GM10266 (cell line): ENCODE measurements at regions not wholly inside any gene's neighbourhood (a gene's known extent, or its start where the extent isn't known, plus 50 kb on each side); places are given as distances from the start of the nearest gene placed in this dataset.

Experiments used
- DNase-seq: peaks from one replicate; pipeline ENCODE4 v3.0.0; 2012; ENCODE audit errors: extremely low spot score
- TF ChIP-seq, protein P1 (sequence below): IDR thresholded peaks from 2 replicates; pipeline ENCODE4 v1.5.1; 2012; ENCODE audit warnings: mild to moderate bottlenecking, low read depth; ENCODE audit not compliant: control insufficient read depth, insufficient read depth; ENCODE audit errors: missing control alignments

DNA sequence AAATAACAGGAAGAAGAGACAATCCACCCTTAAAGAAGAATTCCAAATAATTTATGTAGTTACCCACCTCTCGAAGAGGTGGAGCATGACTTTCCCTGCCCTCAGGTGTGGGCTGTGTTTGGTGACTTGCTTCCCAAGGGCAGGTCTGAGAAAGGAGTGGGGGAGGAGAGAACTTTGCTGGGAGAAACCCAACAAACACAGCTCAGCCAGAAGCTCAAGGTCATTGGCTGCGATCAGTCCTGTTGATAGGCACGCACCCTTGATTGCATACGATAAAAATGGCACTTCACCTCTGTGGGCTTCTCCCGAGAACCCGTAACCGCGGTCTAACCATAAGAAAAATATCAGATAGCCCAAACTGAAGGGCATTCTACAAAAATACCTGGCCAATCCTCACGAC is 157.5 kb upstream of the ID2 start:
- TF ChIP-seq, protein P1, sequence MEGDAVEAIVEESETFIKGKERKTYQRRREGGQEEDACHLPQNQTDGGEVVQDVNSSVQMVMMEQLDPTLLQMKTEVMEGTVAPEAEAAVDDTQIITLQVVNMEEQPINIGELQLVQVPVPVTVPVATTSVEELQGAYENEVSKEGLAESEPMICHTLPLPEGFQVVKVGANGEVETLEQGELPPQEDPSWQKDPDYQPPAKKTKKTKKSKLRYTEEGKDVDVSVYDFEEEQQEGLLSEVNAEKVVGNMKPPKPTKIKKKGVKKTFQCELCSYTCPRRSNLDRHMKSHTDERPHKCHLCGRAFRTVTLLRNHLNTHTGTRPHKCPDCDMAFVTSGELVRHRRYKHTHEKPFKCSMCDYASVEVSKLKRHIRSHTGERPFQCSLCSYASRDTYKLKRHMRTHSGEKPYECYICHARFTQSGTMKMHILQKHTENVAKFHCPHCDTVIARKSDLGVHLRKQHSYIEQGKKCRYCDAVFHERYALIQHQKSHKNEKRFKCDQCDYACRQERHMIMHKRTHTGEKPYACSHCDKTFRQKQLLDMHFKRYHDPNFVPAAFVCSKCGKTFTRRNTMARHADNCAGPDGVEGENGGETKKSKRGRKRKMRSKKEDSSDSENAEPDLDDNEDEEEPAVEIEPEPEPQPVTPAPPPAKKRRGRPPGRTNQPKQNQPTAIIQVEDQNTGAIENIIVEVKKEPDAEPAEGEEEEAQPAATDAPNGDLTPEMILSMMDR, result no peak
- DNase-seq, result no peak

DNA sequence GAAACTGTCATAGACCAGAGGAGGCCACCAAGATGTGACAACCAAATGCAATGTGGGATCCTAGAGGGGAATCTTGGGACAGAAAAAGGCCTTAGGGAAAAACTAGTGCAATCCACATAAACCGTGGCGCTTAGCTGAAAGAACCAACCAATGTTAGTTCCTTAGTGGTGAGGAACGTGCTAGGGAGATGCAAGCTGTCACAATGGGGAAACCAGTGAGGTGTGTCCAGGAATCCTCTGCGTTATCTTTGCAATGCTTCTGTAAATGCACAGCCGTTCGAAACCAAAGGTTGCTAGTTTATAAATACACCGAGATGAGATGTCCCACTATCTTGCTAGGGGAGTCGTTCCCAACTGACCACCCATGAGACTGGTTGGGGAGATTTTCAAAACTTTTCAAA is 157.0 kb upstream of the ID2 start:
- TF ChIP-seq, protein P1, result no peak
- DNase-seq, result no peak

DNA sequence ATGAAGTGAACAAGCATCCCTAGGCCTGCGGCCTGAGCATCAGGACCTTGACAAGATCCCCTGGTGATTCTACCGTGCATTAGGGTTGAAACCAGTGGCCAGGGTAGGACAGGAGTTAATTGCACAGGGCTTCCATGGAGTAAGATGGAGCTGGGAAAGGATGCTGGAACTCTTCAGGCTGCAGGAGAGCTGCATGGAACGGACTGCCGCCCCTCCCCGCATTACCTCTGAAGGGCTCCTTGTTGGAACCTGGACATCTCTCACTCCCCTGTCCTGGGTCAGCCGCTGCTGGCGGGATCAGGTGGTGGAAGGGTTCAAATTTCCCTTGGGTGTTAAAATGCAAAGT is 156.6 kb upstream of the ID2 start:
- DNase-seq, result no peak
- TF ChIP-seq, protein P1, result no peak

DNA sequence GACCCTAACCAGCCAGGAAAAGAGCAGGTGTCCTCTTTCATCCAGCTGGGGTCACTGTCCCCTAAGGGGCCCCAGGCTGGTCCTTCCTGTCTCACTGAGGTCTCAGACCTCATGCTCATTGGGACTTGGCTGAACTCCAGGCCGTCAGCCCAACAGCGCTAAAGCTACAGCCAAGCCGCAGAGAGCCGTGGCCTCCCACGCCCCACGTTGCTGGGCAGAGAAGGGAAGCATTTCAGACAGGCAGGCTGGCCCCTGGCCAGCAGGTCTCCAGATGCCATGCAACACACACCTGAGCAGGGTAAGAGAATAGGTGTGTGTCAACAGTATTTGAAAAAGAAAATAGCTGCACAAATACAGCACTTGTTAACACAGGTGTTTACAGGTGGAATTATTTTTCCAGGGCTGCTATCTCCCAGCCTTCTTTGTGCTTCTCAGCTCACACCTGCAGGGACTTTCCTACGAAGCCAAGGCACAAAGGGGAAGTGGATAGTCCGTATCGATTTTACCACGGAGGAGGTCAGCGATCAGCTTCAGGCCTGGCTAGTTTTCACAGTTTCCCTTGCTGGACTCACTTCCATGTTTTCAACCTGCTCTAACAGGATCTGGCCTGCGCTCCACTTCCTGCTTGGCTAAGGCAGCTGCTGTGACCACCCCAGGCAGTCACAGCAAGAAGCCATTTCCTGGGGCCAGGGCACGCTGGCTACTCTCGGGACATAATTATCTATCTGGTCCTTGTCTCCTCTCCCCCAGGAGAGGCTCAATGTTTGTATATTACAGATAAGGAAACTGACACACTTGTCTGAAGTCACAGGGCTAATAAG is 156.1 kb upstream of the ID2 start:
- DNase-seq, result peak; percentile 78
- TF ChIP-seq, protein P1, result peak; percentile 61

DNA sequence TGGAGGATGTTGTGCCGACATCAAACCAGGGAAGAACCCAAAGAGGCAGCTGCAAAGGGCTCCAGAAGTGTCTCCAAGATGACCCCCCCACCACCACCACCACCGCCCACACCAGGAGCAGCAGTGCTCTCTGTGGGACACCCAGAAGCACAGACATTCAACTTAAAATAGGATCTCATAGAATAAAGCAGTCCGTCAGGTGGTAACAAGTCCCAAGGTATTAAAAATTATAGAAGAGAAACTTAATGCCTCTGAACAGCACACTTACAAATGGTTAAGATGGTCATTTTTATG is 155.5 kb upstream of the ID2 start:
- TF ChIP-seq, protein P1, result no peak
- no peak for DNase-seq

DNA sequence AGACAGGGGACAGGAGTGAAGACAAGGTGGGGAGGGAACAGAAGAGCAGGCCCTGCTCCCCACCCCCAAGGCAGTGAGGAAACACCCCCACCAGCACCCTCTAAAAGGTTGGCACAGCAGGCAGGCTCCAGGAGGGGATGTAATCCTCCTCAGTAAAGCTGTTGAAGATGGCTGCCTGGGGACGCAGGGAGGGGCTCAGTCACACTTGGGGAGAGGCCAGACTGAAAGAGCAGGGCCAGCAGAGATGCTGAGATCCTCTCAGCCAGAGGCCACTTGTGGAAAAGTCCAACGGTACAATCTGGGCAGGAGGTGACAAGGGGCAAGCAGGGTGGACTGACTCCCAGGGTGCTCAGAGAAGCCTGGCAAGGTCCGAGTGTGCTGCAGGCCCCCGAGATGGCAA is 154.8 kb upstream of the ID2 start:
- TF ChIP-seq, protein P1, result no peak
- DNase-seq, result no peak

DNA sequence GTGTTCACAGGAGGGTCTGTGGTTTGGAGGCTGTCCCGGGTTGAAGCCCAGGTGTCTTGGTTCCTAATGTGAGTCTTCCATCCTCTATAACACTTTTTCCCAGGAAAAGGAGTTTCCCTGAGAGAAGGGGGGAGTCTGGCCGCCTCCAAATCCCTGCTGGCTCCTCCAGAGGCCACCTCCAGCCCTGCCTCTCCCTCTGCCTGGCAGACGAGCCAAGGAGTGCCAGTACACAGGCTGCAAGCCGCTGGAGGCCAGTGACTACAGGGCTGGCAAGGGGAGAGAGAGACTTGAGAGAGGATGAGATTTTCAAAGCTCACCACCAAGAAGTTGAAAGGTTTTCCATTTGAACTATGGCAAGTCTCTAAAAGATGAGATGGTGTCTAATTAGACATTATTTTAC is 154.2 kb upstream of the ID2 start:
- TF ChIP-seq, protein P1, result no peak

More for the DNA sequence above, 154.2 kb upstream of the ID2 start:
- DNase-seq, result no peak
